Esophagus squamous epithelium (tissue), 4 donors: ENCODE measurements at regions not wholly inside any gene's neighbourhood (a gene's known extent, or its start where the extent isn't known, plus 50 kb on each side); places are given as distances from the start of the nearest gene placed in this dataset.

Source experiments
- CTCF ChIP-seq, 6 experiments: fragments of 450-650 bp in 4 of 6; fragments of 200-600 bp in 2 of 6; sonication (generic) in 2 of 6; IDR thresholded peaks; one replicate each; pipeline ENCODE4 v1.5.1; 2016 to 2019; ENCODE audit warnings: antibody characterized with exemption in 6 of 6, mild to moderate bottlenecking in 4 of 6, moderate library complexity in 4 of 6
- POLR2A ChIP-seq, 4 donors: fragments of 450-650 bp; IDR thresholded peaks; one replicate each; pipeline ENCODE4 v1.6.1; 2017; ENCODE audit warnings: antibody characterized with exemption in 4 of 4, mild to moderate bottlenecking in 4 of 4, moderate library complexity in 3 of 4

DNA sequence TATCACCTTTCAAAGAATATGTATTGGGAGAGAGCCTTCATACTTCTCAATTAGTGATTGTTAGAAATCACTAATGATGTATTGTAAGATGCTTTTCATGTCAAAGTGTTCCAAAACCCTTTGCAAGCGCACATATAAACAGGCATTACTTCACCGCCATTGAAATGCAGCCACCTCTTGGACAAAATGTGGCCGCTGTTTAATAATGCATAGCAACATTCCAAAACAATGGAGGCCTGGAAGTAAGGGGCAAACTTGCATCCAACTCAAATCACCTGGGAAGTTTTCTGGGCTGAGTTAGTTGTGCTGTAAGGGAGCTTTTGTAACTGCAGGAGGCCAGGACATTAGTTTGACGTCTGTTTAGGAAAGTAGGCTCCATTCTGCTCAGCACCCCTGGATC lies 438.1 kb downstream of the FGF9 start:
- TF ChIP-seq CTCF (IDR thresholded peaks at IDR 0.05) (no peak), POLR2A (IDR thresholded peaks at IDR 0.05) (no peak)
